Right atrium auricular region (tissue), 2 donors: ENCODE measurements at regions not wholly inside any gene's neighbourhood (a gene's known extent, or its start where the extent isn't known, plus 50 kb on each side); places are given as distances from the start of the nearest gene placed in this dataset.

ENCODE experiments used
- DNase-seq: peaks from one replicate; pipeline ENCODE4 v3.0.0-alpha.2; 2019; ENCODE audit warnings: low spot score
- H3K27ac ChIP-seq, 2 donors: fragments of 200-600 bp; sonication (generic); 1 replicate in 1 of 2; 2 replicates in 1 of 2; pipeline ENCODE4 v1.5.1; 2016 to 2019
- H3K27me3 ChIP-seq, 2 donors: fragments of 200-600 bp; sonication (generic); one replicate each; pipeline versions ENCODE4 v1.5.1 to v1.6.0; 2017 to 2019
- H3K36me3 ChIP-seq: fragments of 200-600 bp; sonication (generic); one replicate; pipeline ENCODE4 v1.5.1; 2016
- H3K4me1 ChIP-seq, 2 donors: fragments of 200-600 bp; sonication (generic); one replicate each; pipeline versions ENCODE4 v1.5.1 to v1.6.0; 2017 to 2019
- H3K4me3 ChIP-seq, 2 donors: fragments of 200-600 bp; sonication (generic); 1 replicate in 1 of 2; 2 replicates in 1 of 2; pipeline ENCODE4 v1.5.1; 2017 to 2019; ENCODE audit warnings: mild to moderate bottlenecking in 1 of 2, moderate library complexity in 1 of 2
- H3K9me3 ChIP-seq, 2 donors: fragments of 200-600 bp; sonication (generic); one replicate each; pipeline ENCODE4 v1.5.1; 2019
- CTCF ChIP-seq, 2 donors: fragments of 200-600 bp; sonication (generic); IDR thresholded peaks; one replicate each; pipeline ENCODE4 v1.5.1; 2019; ENCODE audit warnings: antibody characterized with exemption in 2 of 2

- DNase-seq: no peak
- Histone ChIP-seq H3K36me3 (no peaks in the 10 kb centered on the region), H3K9me3 (no peaks in the 10 kb centered on the region), H3K27me3 (no peaks in the 10 kb centered on the region), H3K4me1 (no peaks in the 10 kb centered on the region), H3K4me3 (no peak overlapping the region), H3K27ac (no peak overlapping the region)
- TF ChIP-seq CTCF (IDR thresholded peaks at IDR 0.05): no peak
These were observed 425.2 kb downstream of the PCDH10 start for GRCh38 chr4:133574248-133574647.

GRCh38 chr4:133565379-133565778, 416.3 kb downstream of the PCDH10 start:
- Histone ChIP-seq H3K27ac (no peak overlapping the region), H3K9me3 (no peaks in the 10 kb centered on the region), H3K4me1 (no peaks in the 10 kb centered on the region), H3K36me3 (no peaks in the 10 kb centered on the region), H3K27me3 (no peaks in the 10 kb centered on the region), H3K4me3 (no peak overlapping the region)
- no peak for DNase-seq
- no peak for TF ChIP-seq CTCF (IDR thresholded peaks at IDR 0.05)

- no peak overlapping the region for H3K27ac ChIP-seq
- H3K36me3 ChIP-seq: no peaks in the 10 kb centered on the region
- no peaks in the 10 kb centered on the region for H3K4me1 ChIP-seq
- DNase-seq: no peak
- no peak for TF ChIP-seq CTCF (IDR thresholded peaks at IDR 0.05)
- no peaks in the 10 kb centered on the region for H3K9me3 ChIP-seq
- no peaks in the 10 kb centered on the region for H3K27me3 ChIP-seq
- no peak overlapping the region for H3K4me3 ChIP-seq
These were observed 410.9 kb downstream of the PCDH10 start for GRCh38 chr4:133559987-133560386.

- Histone ChIP-seq H3K27me3 (no peaks in the 10 kb centered on the region), H3K27ac (no peak overlapping the region), H3K4me3 (no peak overlapping the region), H3K36me3 (no peaks in the 10 kb centered on the region), H3K9me3 (no peaks in the 10 kb centered on the region), H3K4me1 (no peaks in the 10 kb centered on the region)
- no peak for DNase-seq
- TF ChIP-seq CTCF (IDR thresholded peaks at IDR 0.05): no peak
These were observed 406.6 kb downstream of the PCDH10 start for GRCh38 chr4:133555671-133556070.

GRCh38 chr4:133550436-133550835, 401.3 kb downstream of the PCDH10 start:
- no peaks in the 10 kb centered on the region for H3K4me1 ChIP-seq
- no peak overlapping the region for H3K27ac ChIP-seq
- no peaks in the 10 kb centered on the region for H3K9me3 ChIP-seq
- no peak overlapping the region for H3K4me3 ChIP-seq
- no peak for TF ChIP-seq CTCF (IDR thresholded peaks at IDR 0.05)
- no peaks in the 10 kb centered on the region for H3K36me3 ChIP-seq
- no peak for DNase-seq
- H3K27me3 ChIP-seq: no peaks in the 10 kb centered on the region

GRCh38 chr4:133544097-133544496, 395.0 kb downstream of the PCDH10 start:
- Histone ChIP-seq H3K27ac (no peak overlapping the region), H3K4me1 (no peaks in the 10 kb centered on the region), H3K27me3 (no peaks in the 10 kb centered on the region), H3K4me3 (no peak overlapping the region), H3K9me3 (no peaks in the 10 kb centered on the region), H3K36me3 (no peaks in the 10 kb centered on the region)
- no peak for TF ChIP-seq CTCF (IDR thresholded peaks at IDR 0.05)
- no peak for DNase-seq
